Calu3 (cell line): ENCODE measurements at regions not wholly inside any gene's neighbourhood (a gene's known extent, or its start where the extent isn't known, plus 50 kb on each side); places are given as distances from the start of the nearest gene placed in this dataset.

Experiments
- BruUV-seq: library from RNA; stranded (reverse); fragments of 400-500 nt; replicated peaks from 2 replicates; lab custom pipeline; 2021; lab: Mats Ljungman, UMichigan
- CTCF ChIA-PET: fragments of 300-600 bp; sonication (Branson Sonifier 250); formaldehyde crosslinking; loops from one replicate; lab custom pipeline; 2022; ENCODE audit warnings: antibody characterized with exemption; lab: Charles Lee
- DNase-seq: peaks from one replicate; pipeline ENCODE4 v3.0.0; 2022
- H3K27ac Mint-ChIP-seq: one replicate; pipeline ENCODE4 v1.8.0; 2022; ENCODE audit warnings: mixed read lengths; ENCODE audit not compliant: unreplicated experiment
- H3K27me3 Mint-ChIP-seq: one replicate; pipeline ENCODE4 v1.8.0; 2022; ENCODE audit warnings: mixed read lengths; ENCODE audit not compliant: unreplicated experiment
- H3K36me3 Mint-ChIP-seq: one replicate; pipeline ENCODE4 v1.8.0; 2022; ENCODE audit warnings: mild to moderate bottlenecking, moderate library complexity, mixed read lengths; ENCODE audit not compliant: insufficient read depth, unreplicated experiment
- H3K4me1 Mint-ChIP-seq: one replicate; pipeline ENCODE4 v1.8.0; 2022; ENCODE audit warnings: mild to moderate bottlenecking, low read depth, mixed read lengths; ENCODE audit not compliant: unreplicated experiment
- H3K4me3 Mint-ChIP-seq: one replicate; pipeline ENCODE4 v1.8.0; 2022; ENCODE audit warnings: mild to moderate bottlenecking, low read depth, moderate library complexity, mixed read lengths; ENCODE audit not compliant: unreplicated experiment
- H3K9me3 Mint-ChIP-seq: one replicate; pipeline ENCODE4 v1.8.0; 2022; ENCODE audit warnings: low read depth, mixed read lengths; ENCODE audit not compliant: unreplicated experiment
- CTCF ChIP-seq: fragments of 200-600 bp; IDR thresholded peaks from one replicate; pipeline ENCODE4 v1.8.0; 2022; ENCODE audit warnings: antibody characterized with exemption; ENCODE audit not compliant: unreplicated experiment
- intact Hi-C: fragments of 100-400 bp; cut with micrococcal nuclease; formaldehyde crosslinking; loops from one replicate; pipeline ENCODE4 v1.10.0; 2022; ENCODE audit not compliant: unreplicated experiment

GRCh38 chr2:23327887-23328286, 57.1 kb upstream of the KLHL29 start:
- TF ChIP-seq CTCF: no peak
- intact Hi-C loops: no loop called here
- CTCF ChIA-PET: no interaction called here
- no TSS peak for BruUV-seq
- H3K36me3 Mint-ChIP-seq: no peaks in the 10 kb centered on the region
- no peak overlapping the region for H3K27ac Mint-ChIP-seq
- no peaks in the 10 kb centered on the region for H3K4me1 Mint-ChIP-seq
- no peak for DNase-seq
- peaks cover 97% of the 10 kb centered on the region for H3K27me3 Mint-ChIP-seq
- H3K9me3 Mint-ChIP-seq: no peaks in the 10 kb centered on the region
- no peak overlapping the region for H3K4me3 Mint-ChIP-seq

GRCh38 chr2:23330214-23330613, 54.8 kb upstream of the KLHL29 start:
- peaks cover 97% of the 10 kb centered on the region for H3K27me3 Mint-ChIP-seq
- H3K9me3 Mint-ChIP-seq: no peaks in the 10 kb centered on the region
- no peaks in the 10 kb centered on the region for H3K36me3 Mint-ChIP-seq
- no peak for DNase-seq
- no peak overlapping the region for H3K27ac Mint-ChIP-seq
- H3K4me3 Mint-ChIP-seq: no peak overlapping the region
- no peaks in the 10 kb centered on the region for H3K4me1 Mint-ChIP-seq
- intact Hi-C loops: no loop called here
- CTCF ChIA-PET: interaction anchor here (0.8 kb wide), 1 partner anchor 15 kb away, joined by 3 read pairs; no protein-coding TSS in a partner anchor
- no peak for TF ChIP-seq CTCF
- no TSS peak for BruUV-seq
